ENCODE measurements at regions not wholly inside any gene's neighbourhood (a gene's known extent, or its start where the extent isn't known, plus 50 kb on each side); places are given as distances from the start of the nearest gene placed in this dataset.
"Not testable (repeated sequence)": the region's sequence is repeated elsewhere in the genome, so short reads cannot be mapped to it uniquely, and the experiment has no call there.

- no peak overlapping the region for H3K4me3 ChIP-seq (replicated peaks; ENCODE audit: low read depth, low read length)
- DNase-seq (ENCODE audit: extremely low read depth, low read depth), result no peak
- TF ChIP-seq CTCF (IDR thresholded peaks at IDR 0.05; ENCODE audit: low read depth, low read length, missing control alignments), result no peak
Observed at GRCh38 chr16:73113336-73113735, 65.4 kb upstream of the ZFHX3 start.

GRCh38 chr16:73108195-73108963 is 60.5 kb upstream of the ZFHX3 start:
- TF ChIP-seq CTCF (IDR thresholded peaks at IDR 0.05; ENCODE audit: low read depth, low read length, missing control alignments), result no peak
- no peak for DNase-seq (ENCODE audit: extremely low read depth, low read depth)

GRCh38 chr16:73107371-73107770 is 59.4 kb upstream of the ZFHX3 start:
- no peak for TF ChIP-seq CTCF (IDR thresholded peaks at IDR 0.05; ENCODE audit: low read depth, low read length, missing control alignments)
- H3K4me3 ChIP-seq (replicated peaks; ENCODE audit: low read depth, low read length), result no peak overlapping the region
- DNase-seq (ENCODE audit: extremely low read depth, low read depth), result no peak

More at GRCh38 chr16:73108195-73108963, 60.5 kb upstream of the ZFHX3 start:
- H3K4me3 ChIP-seq (replicated peaks; ENCODE audit: low read depth, low read length), result no peak overlapping the region

GRCh38 chr16:73106329-73107034 is 58.6 kb upstream of the ZFHX3 start:
- no peak overlapping the region for H3K4me3 ChIP-seq (replicated peaks; ENCODE audit: low read depth, low read length)
- DNase-seq (ENCODE audit: extremely low read depth, low read depth), result no peak
- no peak for TF ChIP-seq CTCF (IDR thresholded peaks at IDR 0.05; ENCODE audit: low read depth, low read length, missing control alignments)

GRCh38 chr16:73101568-73101967 is 53.6 kb upstream of the ZFHX3 start:
- H3K4me3 ChIP-seq (replicated peaks; ENCODE audit: low read depth, low read length), result no peak overlapping the region
- no peak for DNase-seq (ENCODE audit: extremely low read depth, low read depth)
- TF ChIP-seq CTCF (IDR thresholded peaks at IDR 0.05; ENCODE audit: low read depth, low read length, missing control alignments), result no peak

- not testable (repeated sequence) for H3K4me3 ChIP-seq (replicated peaks; ENCODE audit: low read depth, low read length); DNase-seq (ENCODE audit: extremely low read depth, low read depth)
Observed at GRCh38 chr16:73099601-73100000, 51.7 kb upstream of the ZFHX3 start.

Measured in HFF-Myc (cell line).